ENCODE measurements at regions not wholly inside any gene's neighbourhood (a gene's known extent, or its start where the extent isn't known, plus 50 kb on each side); places are given as distances from the start of the nearest gene placed in this dataset.

DNA sequence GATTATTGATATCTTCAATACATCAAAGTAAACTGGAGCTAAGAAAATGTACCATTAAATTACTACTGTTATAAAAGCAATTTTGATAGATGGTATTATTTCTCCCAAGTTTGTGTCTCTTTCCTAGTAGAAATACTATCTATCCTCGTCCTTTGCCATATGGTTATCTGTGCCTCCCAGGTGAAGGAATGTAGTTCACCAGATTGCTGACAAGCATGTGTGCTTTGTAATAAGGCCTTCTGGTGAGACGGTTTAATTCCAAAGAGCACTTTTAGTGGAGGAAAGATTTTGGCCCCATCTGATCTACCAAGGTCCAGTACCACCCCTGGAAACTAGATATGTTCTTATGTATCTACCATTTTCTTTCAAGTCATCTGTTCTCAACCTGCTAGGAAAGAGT lies 243.6 kb downstream of the DLEU7 start:
- TF ChIP-seq, protein P1, sequence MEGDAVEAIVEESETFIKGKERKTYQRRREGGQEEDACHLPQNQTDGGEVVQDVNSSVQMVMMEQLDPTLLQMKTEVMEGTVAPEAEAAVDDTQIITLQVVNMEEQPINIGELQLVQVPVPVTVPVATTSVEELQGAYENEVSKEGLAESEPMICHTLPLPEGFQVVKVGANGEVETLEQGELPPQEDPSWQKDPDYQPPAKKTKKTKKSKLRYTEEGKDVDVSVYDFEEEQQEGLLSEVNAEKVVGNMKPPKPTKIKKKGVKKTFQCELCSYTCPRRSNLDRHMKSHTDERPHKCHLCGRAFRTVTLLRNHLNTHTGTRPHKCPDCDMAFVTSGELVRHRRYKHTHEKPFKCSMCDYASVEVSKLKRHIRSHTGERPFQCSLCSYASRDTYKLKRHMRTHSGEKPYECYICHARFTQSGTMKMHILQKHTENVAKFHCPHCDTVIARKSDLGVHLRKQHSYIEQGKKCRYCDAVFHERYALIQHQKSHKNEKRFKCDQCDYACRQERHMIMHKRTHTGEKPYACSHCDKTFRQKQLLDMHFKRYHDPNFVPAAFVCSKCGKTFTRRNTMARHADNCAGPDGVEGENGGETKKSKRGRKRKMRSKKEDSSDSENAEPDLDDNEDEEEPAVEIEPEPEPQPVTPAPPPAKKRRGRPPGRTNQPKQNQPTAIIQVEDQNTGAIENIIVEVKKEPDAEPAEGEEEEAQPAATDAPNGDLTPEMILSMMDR (conservative IDR thresholded peaks at IDR 0.05; ENCODE audit: low read depth, low read length), result no peak
- H3K4me3 ChIP-seq (ENCODE audit: low read depth, low read length), result no peak overlapping the region
- no peak for DNase-seq (ENCODE audit: low read depth)

- TF ChIP-seq, protein P1 (conservative IDR thresholded peaks at IDR 0.05; ENCODE audit: low read depth, low read length), result no peak
- DNase-seq (ENCODE audit: low read depth), result no peak
- H3K4me3 ChIP-seq (ENCODE audit: low read depth, low read length), result no peak overlapping the region
These were observed 235.1 kb downstream of the DLEU7 start for GRCh38 chr13:50608370-50608769.

DNA sequence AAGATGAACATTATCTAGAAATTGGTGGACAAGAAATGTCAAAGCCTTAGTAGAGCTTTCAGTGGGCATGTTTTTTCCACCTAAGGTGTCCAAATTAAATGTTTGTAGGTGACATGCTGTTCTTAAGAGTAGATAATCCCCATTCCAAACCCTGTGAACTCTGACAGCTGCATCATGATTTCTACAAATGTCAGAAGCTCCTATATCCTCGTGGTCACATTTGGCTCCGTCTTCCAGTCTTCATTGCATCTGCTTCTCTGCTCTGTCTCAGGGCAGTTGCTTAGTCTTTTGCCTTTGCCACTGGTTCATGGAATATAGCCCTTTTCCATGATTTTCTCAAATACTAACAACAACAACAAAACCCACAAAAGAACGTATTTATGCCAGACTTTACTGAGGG lies 234.5 kb downstream of the DLEU7 start:
- DNase-seq (ENCODE audit: low read depth), result no peak
- TF ChIP-seq, protein P1 (conservative IDR thresholded peaks at IDR 0.05; ENCODE audit: low read depth, low read length), result no peak
- no peak overlapping the region for H3K4me3 ChIP-seq (ENCODE audit: low read depth, low read length)

DNA sequence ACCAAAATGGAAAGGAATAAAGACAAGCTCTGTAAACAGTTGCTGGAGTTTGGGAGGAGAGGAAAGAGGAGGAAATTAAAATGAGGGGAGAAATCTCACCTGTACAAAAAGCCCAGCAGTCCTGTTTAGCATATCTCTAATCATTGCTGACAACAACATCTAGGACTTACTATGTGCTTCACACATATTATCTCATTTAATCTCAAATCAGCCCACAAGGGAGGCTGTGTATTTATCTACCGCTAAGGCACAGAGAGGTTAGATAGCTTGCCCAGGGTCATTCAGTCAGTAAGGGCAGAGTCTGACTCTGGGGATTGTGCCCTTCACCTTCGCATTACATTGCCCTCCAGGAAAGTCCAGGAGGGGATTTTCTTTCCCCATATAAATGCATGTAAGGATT lies 233.3 kb downstream of the DLEU7 start:
- TF ChIP-seq, protein P1 (conservative IDR thresholded peaks at IDR 0.05; ENCODE audit: low read depth, low read length), result no peak
- H3K4me3 ChIP-seq (ENCODE audit: low read depth, low read length), result no peak overlapping the region
- DNase-seq (ENCODE audit: low read depth), result no peak

DNA sequence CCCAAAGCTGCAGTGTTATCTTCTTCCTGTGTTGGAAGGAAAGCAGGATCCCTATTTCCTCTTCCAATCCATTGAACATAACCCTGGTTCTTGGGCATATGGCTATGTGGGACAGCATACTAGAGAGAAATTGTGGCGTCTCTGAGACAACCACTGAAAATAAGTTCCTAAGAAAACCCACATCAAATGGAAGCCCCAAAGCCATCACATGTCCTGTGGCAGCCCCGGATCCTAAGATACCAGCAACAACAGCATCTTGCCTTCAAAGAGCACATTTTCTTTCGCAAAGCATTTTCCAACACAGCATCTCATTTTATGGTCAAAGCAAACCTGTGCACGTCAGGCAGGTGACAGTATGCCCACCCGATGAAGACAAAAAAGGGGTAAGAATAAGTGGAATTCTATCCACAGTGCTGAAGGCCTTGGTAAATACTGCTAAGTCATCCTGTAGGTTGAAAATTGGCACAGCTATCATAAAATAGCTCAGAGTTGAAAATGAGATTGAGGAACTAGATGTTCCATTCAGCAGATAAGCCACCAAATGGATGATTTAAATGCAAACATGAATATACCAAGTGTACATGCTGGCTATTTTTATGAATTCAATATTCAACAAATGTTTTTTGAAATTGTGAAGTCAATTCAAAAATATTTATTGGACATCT lies 232.2 kb downstream of the DLEU7 start:
- TF ChIP-seq, protein P1 (conservative IDR thresholded peaks at IDR 0.05; ENCODE audit: low read depth, low read length), result no peak
- DNase-seq (ENCODE audit: low read depth), result no peak

GRCh38 chr13:50612717-50613116 lies 230.8 kb downstream of the DLEU7 start:
- no peak overlapping the region for H3K4me3 ChIP-seq (ENCODE audit: low read depth, low read length)
- DNase-seq (ENCODE audit: low read depth), result no peak
- TF ChIP-seq, protein P1 (conservative IDR thresholded peaks at IDR 0.05; ENCODE audit: low read depth, low read length), result peak; percentile 4

More for the DNA sequence above, 232.2 kb downstream of the DLEU7 start:
- H3K4me3 ChIP-seq (ENCODE audit: low read depth, low read length), result no peak overlapping the region

GRCh38 chr13:50613356-50613831 lies 230.1 kb downstream of the DLEU7 start:
- DNase-seq (ENCODE audit: low read depth), result no peak
- no peak overlapping the region for H3K4me3 ChIP-seq (ENCODE audit: low read depth, low read length)
- TF ChIP-seq, protein P1 (conservative IDR thresholded peaks at IDR 0.05; ENCODE audit: low read depth, low read length), result no peak

All from epithelial cell of proximal tubule (primary cell).